ENCODE measurements at regions not wholly inside any gene's neighbourhood (a gene's known extent, or its start where the extent isn't known, plus 50 kb on each side); places are given as distances from the start of the nearest gene placed in this dataset.

GRCh38 chrX:20974326-20974725 is 399.9 kb upstream of the CNKSR2 start:
- ChIA-PET POLR2A (no interaction called here), CTCF (no interaction called here)
- intact Hi-C loops (cut with micrococcal nuclease; ENCODE audit: unreplicated experiment), result no loop called here
- Histone ChIP-seq H3K4me1 (no peaks in the 10 kb centered on the region), H3K4me3 (ENCODE audit: low read depth, low read length) (no peak overlapping the region), H3K9me3 (no peaks in the 10 kb centered on the region), H3K27me3 (replicated peaks; ENCODE audit: control insufficient read depth, insufficient read depth, low read length) (no peaks in the 10 kb centered on the region), H3K36me3 (ENCODE audit: control insufficient read depth, insufficient read depth, low read length) (no peaks in the 10 kb centered on the region)
- no peak for TF ChIP-seq CTCF (IDR thresholded peaks at IDR 0.05; ENCODE audit: insufficient read depth in 1 of 2, low read depth in 1 of 2, low read length in 1 of 2, severe bottlenecking in 1 of 2, unreplicated experiment in 1 of 2)
- Mint-ChIP-seq H3K4me3 (ENCODE audit: unreplicated experiment) (no peak overlapping the region), H3K27me3 (ENCODE audit: insufficient read depth, unreplicated experiment) (no peaks in the 10 kb centered on the region), H3K4me1 (ENCODE audit: low read depth, unreplicated experiment) (no peaks in the 10 kb centered on the region), H3K27ac (ENCODE audit: unreplicated experiment) (no peak overlapping the region), H3K9me3 (ENCODE audit: unreplicated experiment) (no peaks in the 10 kb centered on the region), H3K36me3 (ENCODE audit: insufficient read depth, unreplicated experiment) (no peaks in the 10 kb centered on the region)
- BruUV-seq (replicated peaks), result no TSS peak
- no peak for DNase-seq

GRCh38 chrX:20973038-20973437 is 401.2 kb upstream of the CNKSR2 start:
- H3K27me3 ChIP-seq (replicated peaks; ENCODE audit: control insufficient read depth, insufficient read depth, low read length), result no peaks in the 10 kb centered on the region
- Mint-ChIP-seq H3K27ac (ENCODE audit: unreplicated experiment) (no peak overlapping the region), H3K4me3 (ENCODE audit: unreplicated experiment) (no peak overlapping the region), H3K27me3 (ENCODE audit: insufficient read depth, unreplicated experiment) (no peaks in the 10 kb centered on the region), H3K4me1 (ENCODE audit: low read depth, unreplicated experiment) (no peaks in the 10 kb centered on the region), H3K36me3 (ENCODE audit: insufficient read depth, unreplicated experiment) (no peaks in the 10 kb centered on the region), H3K9me3 (ENCODE audit: unreplicated experiment) (no peaks in the 10 kb centered on the region)
- H3K9me3 ChIP-seq, result no peaks in the 10 kb centered on the region
- no peak for DNase-seq
- intact Hi-C loops (cut with micrococcal nuclease; ENCODE audit: unreplicated experiment), result no loop called here
- no peaks in the 10 kb centered on the region for H3K36me3 ChIP-seq (ENCODE audit: control insufficient read depth, insufficient read depth, low read length)
- BruUV-seq (replicated peaks), result no TSS peak
- CTCF ChIA-PET, result no interaction called here
- POLR2A ChIA-PET, result no interaction called here
- H3K4me3 ChIP-seq (ENCODE audit: low read depth, low read length), result no peak overlapping the region
- no peaks in the 10 kb centered on the region for H3K4me1 ChIP-seq
- no peak for TF ChIP-seq CTCF (IDR thresholded peaks at IDR 0.05; ENCODE audit: insufficient read depth in 1 of 2, low read depth in 1 of 2, low read length in 1 of 2, severe bottlenecking in 1 of 2, unreplicated experiment in 1 of 2)

GRCh38 chrX:20971250-20971649 is 403.0 kb upstream of the CNKSR2 start:
- H3K4me3 ChIP-seq (ENCODE audit: low read depth, low read length), result no peak overlapping the region
- no peaks in the 10 kb centered on the region for H3K4me1 Mint-ChIP-seq (ENCODE audit: low read depth, unreplicated experiment)
- peaks cover under 1% of the 10 kb centered on the region; the same call in 1 of the 2 replicates for H3K4me1 ChIP-seq
- H3K9me3 Mint-ChIP-seq (ENCODE audit: unreplicated experiment), result no peaks in the 10 kb centered on the region
- no TSS peak for BruUV-seq (replicated peaks)
- no peaks in the 10 kb centered on the region for H3K36me3 Mint-ChIP-seq (ENCODE audit: insufficient read depth, unreplicated experiment)
- no peaks in the 10 kb centered on the region for H3K27me3 Mint-ChIP-seq (ENCODE audit: insufficient read depth, unreplicated experiment)
- H3K36me3 ChIP-seq (ENCODE audit: control insufficient read depth, insufficient read depth, low read length), result no peaks in the 10 kb centered on the region
- no peak for DNase-seq
- H3K27ac Mint-ChIP-seq (ENCODE audit: unreplicated experiment), result no peak overlapping the region
- CTCF ChIA-PET, result no interaction called here
- no peaks in the 10 kb centered on the region for H3K27me3 ChIP-seq (replicated peaks; ENCODE audit: control insufficient read depth, insufficient read depth, low read length)
- POLR2A ChIA-PET, result no interaction called here
- H3K9me3 ChIP-seq, result no peaks in the 10 kb centered on the region
- intact Hi-C loops (cut with micrococcal nuclease; ENCODE audit: unreplicated experiment), result no loop called here
- TF ChIP-seq CTCF (IDR thresholded peaks at IDR 0.05; ENCODE audit: insufficient read depth in 1 of 2, low read depth in 1 of 2, low read length in 1 of 2, severe bottlenecking in 1 of 2, unreplicated experiment in 1 of 2), result no peak
- no peak overlapping the region for H3K4me3 Mint-ChIP-seq (ENCODE audit: unreplicated experiment)
